GM12878 (cell line): ENCODE measurements at regions not wholly inside any gene's neighbourhood (a gene's known extent, or its start where the extent isn't known, plus 50 kb on each side); places are given as distances from the start of the nearest gene placed in this dataset.

ENCODE experiments used
- ATAC-seq: fragments of 200-7000 bp; cut with Tn5 transposase; 3 replicates; pipeline ENCODE4 v1.9.1; 2020; ENCODE audit warnings: mild to moderate bottlenecking, moderate library complexity
- BruUV-seq: library from RNA; stranded (reverse); fragments of 400-500 nt; replicated peaks from 2 replicates; lab custom pipeline; 2021; lab: Mats Ljungman, UMichigan
- CTCF ChIA-PET: fragments of 300-600 bp; sonication (Branson Sonifier 250); formaldehyde crosslinking; extraction: SDS; loops from one replicate; lab custom pipeline; 2021; ENCODE audit warnings: inconsistent platforms; lab: Yijun Ruan, JAX
- POLR2A ChIA-PET: fragments of 350-600 bp; formaldehyde crosslinking; extraction: SDS; loops from one replicate; lab custom pipeline; 2021; ENCODE audit warnings: inconsistent platforms; lab: Charles Lee
- RAD21 ChIA-PET: fragments of 300-600 bp; sonication (Branson Sonifier 250); formaldehyde crosslinking; loops from one replicate; lab custom pipeline; 2023; ENCODE audit warnings: antibody characterized with exemption; ENCODE audit not compliant: unreplicated experiment; lab: Charles Lee
- SMC1A ChIA-PET: fragments of 300-600 bp; sonication (Branson Sonifier 250); formaldehyde crosslinking; loops from one replicate; lab custom pipeline; 2023; ENCODE audit not compliant: unreplicated experiment, uncharacterized antibody; lab: Charles Lee
- DNase-seq: peaks from one replicate; pipeline ENCODE4 v3.0.0-alpha.2; 2011; ENCODE audit warnings: low read depth, low spot score
- FAIRE-seq: peaks from 3 replicates; lab custom pipeline; 2011; peaks lifted over from hg19 to GRCh38; lab: Jason Lieb, UNC
- H2AFZ ChIP-seq: 2 replicates; pipeline ENCODE4 v1.6.0; 2011; ENCODE audit warnings: low read depth, low read length, control low read depth; ENCODE audit not compliant: control insufficient read depth
- H3K27ac ChIP-seq: 2 replicates; pipeline ENCODE4 v1.5.1; 2011; ENCODE audit warnings: control low read depth; ENCODE audit not compliant: control insufficient read depth, insufficient read depth
- H3K27me3 ChIP-seq, 2 experiments: replicated peaks in 1 of 2; 2 replicates each; pipeline versions ENCODE4 v1.6.0 to v1.6.1; 2011; ENCODE audit warnings: low read length in 1 of 2; ENCODE audit not compliant: control insufficient read depth in 2 of 2, insufficient read depth in 2 of 2
- H3K36me3 ChIP-seq, 2 experiments: 2 replicates each; pipeline ENCODE4 v1.5.1; 2011; ENCODE audit warnings: low read length in 1 of 2; ENCODE audit not compliant: control insufficient read depth in 2 of 2, insufficient read depth in 2 of 2
- H3K4me1 ChIP-seq: 2 replicates; pipeline ENCODE4 v1.6.1; 2011; ENCODE audit warnings: mild to moderate bottlenecking, low read length, moderate library complexity, mixed read lengths; ENCODE audit not compliant: control insufficient read depth, insufficient read depth
- H3K4me2 ChIP-seq: 2 replicates; pipeline ENCODE4 v1.6.0; 2011; ENCODE audit warnings: control low read depth; ENCODE audit not compliant: control insufficient read depth, insufficient read depth
- H3K4me3 ChIP-seq: fragments of 200-600 bp; sonication (generic); 2 replicates; pipeline ENCODE4 v1.5.1; 2016
- H3K79me2 ChIP-seq: 2 replicates; pipeline ENCODE4 v1.6.0; 2011; ENCODE audit warnings: low read length; ENCODE audit not compliant: control insufficient read depth, insufficient read depth
- H3K9ac ChIP-seq: 2 replicates; pipeline ENCODE4 v1.8.0; 2011; ENCODE audit warnings: low read length, control low read depth, mixed read lengths; ENCODE audit not compliant: control insufficient read depth, insufficient read depth
- H3K9me3 ChIP-seq: replicated peaks from 3 replicates; pipeline ENCODE4 v1.5.1; 2011; ENCODE audit warnings: mild to moderate bottlenecking, low read length; ENCODE audit not compliant: control insufficient read depth, insufficient read depth
- H4K20me1 ChIP-seq: 2 replicates; pipeline ENCODE4 v1.6.0; 2011; ENCODE audit not compliant: control insufficient read depth, insufficient read depth
- BHLHE40 ChIP-seq, 2 experiments: fragments of 450-650 bp in 1 of 2; IDR thresholded peaks; 2 replicates each; pipeline ENCODE4 v1.6.1; 2011 to 2017; ENCODE audit warnings: low read depth in 2 of 2, borderline replicate concordance in 1 of 2, improper control_type of control experiment in 1 of 2, low read length in 1 of 2, mild to moderate bottlenecking in 1 of 2
- GABPA ChIP-seq: IDR thresholded peaks from 2 replicates; pipeline ENCODE4 v1.6.1; 2014; ENCODE audit warnings: antibody characterized with exemption, low read depth, mild to moderate bottlenecking, inconsistent platforms
- GATAD2B ChIP-seq: fragments of 450-650 bp; conservative IDR thresholded peaks from 2 replicates; pipeline ENCODE4 v1.6.1; 2017; ENCODE audit warnings: low read depth, mild to moderate bottlenecking, moderate library complexity
- HDAC2 ChIP-seq: fragments of 200-600 bp; sonication (generic); IDR thresholded peaks from 2 replicates; pipeline ENCODE4 v1.6.1; 2017
- MYC ChIP-seq: IDR thresholded peaks from 2 replicates; pipeline ENCODE4 v1.6.1; 2011; ENCODE audit warnings: mild to moderate bottlenecking, low read length, moderate library complexity, inconsistent platforms; ENCODE audit not compliant: insufficient read depth, insufficient replicate concordance, insufficient read length, severe bottlenecking
- USF2 ChIP-seq: IDR thresholded peaks from 2 replicates; pipeline ENCODE4 v1.6.1; 2011; ENCODE audit warnings: low read depth, low read length, improper control_type of control experiment, borderline replicate concordance
- WGBS: methylation state at CpG from one replicate; pipeline ENCODE4 v1.1.6; 2016; ENCODE audit warnings: low lambda C conversion rate; ENCODE audit not compliant: insufficient replicate concordance, insufficient coverage; ENCODE audit errors: missing lambda C conversion rate; 5-methylcytosine and 5-hydroxymethylcytosine counted together
- in situ Hi-C: fragments of 300-500 bp; cut with MboI; formaldehyde crosslinking; loops from 9 replicates; pipeline ENCODE4 v1.14.3; 2018; ENCODE audit warnings: mixed read lengths
- intact Hi-C: fragments of 100-400 bp; cut with micrococcal nuclease; formaldehyde crosslinking; loops from one replicate; pipeline ENCODE4 v1.14.2; 2022; ENCODE audit not compliant: unreplicated experiment
- TF ChIP-seq, protein P1 (sequence below): fragments of 450-650 bp; IDR thresholded peaks from 2 replicates; pipeline ENCODE4 v1.6.1; 2016; ENCODE audit warnings: mild to moderate bottlenecking

GRCh38 chr2:147365622-147366021 is 479.2 kb upstream of the ACVR2A start:
- POLR2A ChIA-PET, result no interaction called here
- Histone ChIP-seq H3K4me3 (no peak overlapping the region), H3K9ac (no peak overlapping the region), H3K9me3 (no peaks in the 10 kb centered on the region), H3K27ac (no peak overlapping the region), H3K27me3 (no peaks in the 10 kb centered on the region), H2AFZ (no peak overlapping the region), H3K79me2 (no peaks in the 10 kb centered on the region), H4K20me1 (no peaks in the 10 kb centered on the region), H3K36me3 (no peaks in the 10 kb centered on the region), H3K4me2 (no peak overlapping the region), H3K4me1 (no peaks in the 10 kb centered on the region)
- RAD21 ChIA-PET, result no interaction called here
- in situ Hi-C loops, result no loop called here
- WGBS, result 75% methylated on average over 4 of the region's 4 CpGs
- DNase-seq, result no peak
- intact Hi-C loops, result no loop called here
- ATAC-seq, result no peak
- TF ChIP-seq USF2, result no peak
- no peak for TF ChIP-seq HDAC2
- TF ChIP-seq, protein P1, sequence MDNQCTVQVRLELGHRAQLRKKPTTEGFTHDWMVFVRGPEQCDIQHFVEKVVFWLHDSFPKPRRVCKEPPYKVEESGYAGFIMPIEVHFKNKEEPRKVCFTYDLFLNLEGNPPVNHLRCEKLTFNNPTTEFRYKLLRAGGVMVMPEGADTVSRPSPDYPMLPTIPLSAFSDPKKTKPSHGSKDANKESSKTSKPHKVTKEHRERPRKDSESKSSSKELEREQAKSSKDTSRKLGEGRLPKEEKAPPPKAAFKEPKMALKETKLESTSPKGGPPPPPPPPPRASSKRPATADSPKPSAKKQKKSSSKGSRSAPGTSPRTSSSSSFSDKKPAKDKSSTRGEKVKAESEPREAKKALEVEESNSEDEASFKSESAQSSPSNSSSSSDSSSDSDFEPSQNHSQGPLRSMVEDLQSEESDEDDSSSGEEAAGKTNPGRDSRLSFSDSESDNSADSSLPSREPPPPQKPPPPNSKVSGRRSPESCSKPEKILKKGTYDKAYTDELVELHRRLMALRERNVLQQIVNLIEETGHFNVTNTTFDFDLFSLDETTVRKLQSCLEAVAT, result no peak
- TF ChIP-seq BHLHE40 (IDR thresholded peaks at IDR 0.05; ENCODE audit: borderline replicate concordance in 1 of 2, low read depth in 2 of 2, low read length in 1 of 2), result no peak
- TF ChIP-seq MYC, result no peak
- TF ChIP-seq GABPA, result no peak
- TF ChIP-seq GATAD2B, result no peak
- CTCF ChIA-PET, result interaction anchor here (1.1 kb wide), 1 partner anchor 14 kb away, joined by 4 read pairs; no protein-coding TSS in a partner anchor
- no TSS peak for BruUV-seq
- no peak for FAIRE-seq
- SMC1A ChIA-PET, result interaction anchor here (1.3 kb wide), 1 partner anchor 12 kb away, joined by 3 read pairs; no protein-coding TSS in a partner anchor
